ENCODE measurements at regions not wholly inside any gene's neighbourhood (a gene's known extent, or its start where the extent isn't known, plus 50 kb on each side); places are given as distances from the start of the nearest gene placed in this dataset.

DNA sequence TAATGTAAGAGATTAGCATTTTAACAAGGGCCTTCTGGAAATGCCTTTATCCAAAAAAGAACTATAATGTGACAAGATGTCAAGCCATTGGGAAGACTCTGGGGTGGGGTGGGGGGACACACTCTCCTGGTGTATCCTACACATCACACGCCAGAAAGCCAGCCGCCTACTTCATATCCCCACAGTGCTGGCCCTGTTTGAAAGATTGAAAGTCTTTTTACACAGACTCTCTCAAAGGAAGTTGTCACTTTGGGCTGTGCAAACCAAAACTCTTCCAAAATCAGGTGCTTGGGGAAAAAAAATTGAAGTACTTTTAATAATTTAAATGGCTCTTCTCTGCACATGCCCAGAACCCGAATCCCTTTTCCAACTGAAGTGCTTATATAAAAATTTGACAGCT lies 666.7 kb downstream of the BCL11A start:
- no peak for DNase-seq (ENCODE audit: low spot score)
- Mint-ChIP-seq H3K9me3 (ENCODE audit: unreplicated experiment) (no peaks in the 10 kb centered on the region), H3K4me1 (ENCODE audit: unreplicated experiment) (peaks cover 12% of the 10 kb centered on the region), H3K36me3 (ENCODE audit: low read depth, unreplicated experiment) (no peaks in the 10 kb centered on the region), H3K27ac (ENCODE audit: unreplicated experiment) (no peak overlapping the region), H3K4me3 (ENCODE audit: unreplicated experiment) (no peak overlapping the region), H3K27me3 (ENCODE audit: unreplicated experiment) (no peaks in the 10 kb centered on the region)
- TF ChIP-seq, protein P1, sequence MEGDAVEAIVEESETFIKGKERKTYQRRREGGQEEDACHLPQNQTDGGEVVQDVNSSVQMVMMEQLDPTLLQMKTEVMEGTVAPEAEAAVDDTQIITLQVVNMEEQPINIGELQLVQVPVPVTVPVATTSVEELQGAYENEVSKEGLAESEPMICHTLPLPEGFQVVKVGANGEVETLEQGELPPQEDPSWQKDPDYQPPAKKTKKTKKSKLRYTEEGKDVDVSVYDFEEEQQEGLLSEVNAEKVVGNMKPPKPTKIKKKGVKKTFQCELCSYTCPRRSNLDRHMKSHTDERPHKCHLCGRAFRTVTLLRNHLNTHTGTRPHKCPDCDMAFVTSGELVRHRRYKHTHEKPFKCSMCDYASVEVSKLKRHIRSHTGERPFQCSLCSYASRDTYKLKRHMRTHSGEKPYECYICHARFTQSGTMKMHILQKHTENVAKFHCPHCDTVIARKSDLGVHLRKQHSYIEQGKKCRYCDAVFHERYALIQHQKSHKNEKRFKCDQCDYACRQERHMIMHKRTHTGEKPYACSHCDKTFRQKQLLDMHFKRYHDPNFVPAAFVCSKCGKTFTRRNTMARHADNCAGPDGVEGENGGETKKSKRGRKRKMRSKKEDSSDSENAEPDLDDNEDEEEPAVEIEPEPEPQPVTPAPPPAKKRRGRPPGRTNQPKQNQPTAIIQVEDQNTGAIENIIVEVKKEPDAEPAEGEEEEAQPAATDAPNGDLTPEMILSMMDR (IDR thresholded peaks at IDR 0.05; ENCODE audit: unreplicated experiment), result no peak

DNA sequence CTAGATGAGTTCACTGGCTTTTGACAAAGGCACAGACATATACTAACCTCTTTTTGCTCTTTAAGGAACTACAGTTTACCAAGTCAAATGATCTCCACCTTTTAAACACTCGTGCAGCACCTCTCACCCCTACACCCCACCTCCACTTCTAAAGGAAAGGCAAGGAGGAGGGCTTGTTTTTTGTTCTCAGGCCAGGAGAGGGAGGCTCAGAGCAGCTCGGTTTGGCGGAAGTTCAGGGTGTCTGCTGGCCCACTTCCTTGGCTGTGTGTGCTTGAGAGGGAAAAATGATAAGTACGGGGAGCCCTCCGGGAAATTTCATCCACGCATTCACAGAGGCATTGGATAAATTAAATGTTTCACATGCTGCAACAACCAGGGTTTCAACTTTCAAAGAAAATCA lies 667.9 kb downstream of the BCL11A start:
- Mint-ChIP-seq H3K27ac (ENCODE audit: unreplicated experiment) (no peak overlapping the region), H3K27me3 (ENCODE audit: unreplicated experiment) (no peaks in the 10 kb centered on the region)
- TF ChIP-seq, protein P1 (IDR thresholded peaks at IDR 0.05; ENCODE audit: unreplicated experiment), result no peak

DNA sequence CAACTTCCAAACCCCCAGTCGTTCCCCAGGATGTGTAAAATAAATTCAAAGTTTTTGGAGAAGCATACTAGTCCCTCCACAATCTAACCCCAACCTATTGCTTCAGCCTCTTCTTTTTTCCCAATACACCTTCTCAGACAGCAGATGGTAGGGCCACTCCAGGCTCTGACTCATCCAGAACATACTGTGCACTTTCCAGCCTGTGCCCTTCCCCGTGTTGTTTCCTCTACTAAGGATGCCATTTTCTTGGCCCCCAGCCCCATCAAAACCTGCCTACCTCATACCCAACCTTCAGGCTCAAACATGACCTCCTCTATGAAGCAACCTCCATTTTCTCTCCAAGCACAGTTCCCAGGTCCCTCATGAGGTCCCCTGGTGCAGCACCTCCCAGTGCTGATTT lies 669.3 kb downstream of the BCL11A start:
- peaks cover 2% of the 10 kb centered on the region for H3K27me3 Mint-ChIP-seq (ENCODE audit: unreplicated experiment)
- no peak overlapping the region for H3K4me3 Mint-ChIP-seq (ENCODE audit: unreplicated experiment)
- no peaks in the 10 kb centered on the region for H3K36me3 Mint-ChIP-seq (ENCODE audit: low read depth, unreplicated experiment)
- no peak for DNase-seq (ENCODE audit: low spot score)
- TF ChIP-seq, protein P1 (IDR thresholded peaks at IDR 0.05; ENCODE audit: unreplicated experiment), result no peak
- peaks cover 12% of the 10 kb centered on the region for H3K4me1 Mint-ChIP-seq (ENCODE audit: unreplicated experiment)
- H3K27ac Mint-ChIP-seq (ENCODE audit: unreplicated experiment), result no peak overlapping the region
- no peaks in the 10 kb centered on the region for H3K9me3 Mint-ChIP-seq (ENCODE audit: unreplicated experiment)

More for the DNA sequence above, 667.9 kb downstream of the BCL11A start:
- H3K36me3 Mint-ChIP-seq (ENCODE audit: low read depth, unreplicated experiment), result no peaks in the 10 kb centered on the region
- H3K4me3 Mint-ChIP-seq (ENCODE audit: unreplicated experiment), result no peak overlapping the region
- peaks cover 12% of the 10 kb centered on the region for H3K4me1 Mint-ChIP-seq (ENCODE audit: unreplicated experiment)
- H3K9me3 Mint-ChIP-seq (ENCODE audit: unreplicated experiment), result no peaks in the 10 kb centered on the region
- DNase-seq (ENCODE audit: low spot score), result no peak

DNA sequence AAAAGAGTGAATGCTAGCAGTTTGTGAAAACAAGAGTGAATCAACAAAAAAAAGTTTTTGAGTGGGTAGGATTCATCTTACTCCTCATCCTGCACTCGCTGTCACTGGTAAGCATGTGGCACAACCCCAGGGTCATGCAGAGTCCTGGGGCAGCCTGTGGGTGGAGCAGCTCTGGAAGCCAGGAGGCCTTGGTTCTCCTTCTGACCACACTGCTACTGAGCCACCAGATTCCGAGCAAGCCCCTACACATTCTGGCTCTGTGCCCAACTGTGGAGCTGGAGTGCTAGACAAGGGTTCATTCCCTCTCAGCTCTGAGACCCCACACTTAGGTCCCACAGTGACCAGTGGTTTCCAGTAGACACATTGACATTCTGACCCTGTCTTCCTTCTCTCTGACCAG lies 670.6 kb downstream of the BCL11A start:
- TF ChIP-seq, protein P1 (IDR thresholded peaks at IDR 0.05; ENCODE audit: unreplicated experiment), result no peak
- no peak overlapping the region for H3K27ac Mint-ChIP-seq (ENCODE audit: unreplicated experiment)
- no peaks in the 10 kb centered on the region for H3K36me3 Mint-ChIP-seq (ENCODE audit: low read depth, unreplicated experiment)
- DNase-seq (ENCODE audit: low spot score), result no peak
- peaks cover 9% of the 10 kb centered on the region for H3K4me1 Mint-ChIP-seq (ENCODE audit: unreplicated experiment)
- peaks cover 2% of the 10 kb centered on the region for H3K27me3 Mint-ChIP-seq (ENCODE audit: unreplicated experiment)
- no peak overlapping the region for H3K4me3 Mint-ChIP-seq (ENCODE audit: unreplicated experiment)
- no peaks in the 10 kb centered on the region for H3K9me3 Mint-ChIP-seq (ENCODE audit: unreplicated experiment)

DNA sequence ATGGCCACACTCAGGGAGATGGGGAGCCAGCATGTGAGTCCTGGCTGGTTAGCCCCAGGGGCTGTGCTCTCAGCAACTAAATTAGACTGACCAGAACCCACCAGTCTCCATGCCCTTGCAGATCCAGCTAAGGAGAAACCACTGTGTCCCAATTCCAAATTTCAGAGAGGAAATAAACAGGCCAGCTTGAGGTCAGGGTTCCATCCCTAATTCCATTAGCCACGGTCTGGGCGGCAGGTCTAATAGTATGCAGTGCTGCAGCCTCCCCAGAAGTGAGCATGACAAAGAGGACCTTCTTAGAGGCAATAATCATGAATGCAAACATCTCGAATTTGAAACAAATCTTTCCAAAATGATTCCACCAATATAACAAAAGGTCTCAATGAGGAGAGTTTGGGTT lies 671.2 kb downstream of the BCL11A start:
- H3K9me3 Mint-ChIP-seq (ENCODE audit: unreplicated experiment), result no peaks in the 10 kb centered on the region
- peaks cover 2% of the 10 kb centered on the region for H3K27me3 Mint-ChIP-seq (ENCODE audit: unreplicated experiment)
- peaks cover 4% of the 10 kb centered on the region for H3K4me1 Mint-ChIP-seq (ENCODE audit: unreplicated experiment)
- no peak overlapping the region for H3K27ac Mint-ChIP-seq (ENCODE audit: unreplicated experiment)
- TF ChIP-seq, protein P1 (IDR thresholded peaks at IDR 0.05; ENCODE audit: unreplicated experiment), result no peak
- no peaks in the 10 kb centered on the region for H3K36me3 Mint-ChIP-seq (ENCODE audit: low read depth, unreplicated experiment)
- no peak overlapping the region for H3K4me3 Mint-ChIP-seq (ENCODE audit: unreplicated experiment)
- DNase-seq (ENCODE audit: low spot score), result no peak
